H9 (cell line): ENCODE measurements at regions not wholly inside any gene's neighbourhood (a gene's known extent, or its start where the extent isn't known, plus 50 kb on each side); places are given as distances from the start of the nearest gene placed in this dataset.

Experiments used
- DNase-seq: peaks from one replicate; pipeline ENCODE4 v3.0.0-alpha.2; 2017
- H2AFZ ChIP-seq: one replicate; pipeline ENCODE4 v1.6.1; 2013; ENCODE audit warnings: mild to moderate bottlenecking, low read length, control low read depth, moderate library complexity
- H2AK5ac ChIP-seq: 2 replicates; pipeline ENCODE4 v1.6.1; 2013; ENCODE audit warnings: low read length, control low read depth, mixed read lengths; ENCODE audit not compliant: insufficient read length
- H2BK120ac ChIP-seq: one replicate; pipeline ENCODE4 v1.6.1; 2013; ENCODE audit warnings: low read depth, mild to moderate bottlenecking, low read length, control low read depth, inconsistent platforms; ENCODE audit not compliant: poor library complexity, severe bottlenecking
- H2BK12ac ChIP-seq: 2 replicates; pipeline ENCODE4 v1.6.1; 2013; ENCODE audit warnings: low read length, control low read depth, mixed read lengths, low read depth; ENCODE audit not compliant: insufficient read length
- H2BK15ac ChIP-seq: 2 replicates; pipeline ENCODE4 v1.6.1; 2013; ENCODE audit warnings: low read depth, low read length, control low read depth
- H2BK20ac ChIP-seq: one replicate; pipeline ENCODE4 v1.6.1; 2013; ENCODE audit warnings: low read depth, mild to moderate bottlenecking, low read length, control low read depth, inconsistent platforms; ENCODE audit not compliant: poor library complexity, severe bottlenecking
- H2BK5ac ChIP-seq: 2 replicates; pipeline ENCODE4 v1.6.1; 2013; ENCODE audit warnings: low read length, control low read depth, mixed read lengths; ENCODE audit not compliant: insufficient read length
- H3K14ac ChIP-seq: 2 replicates; pipeline ENCODE4 v1.6.1; 2013; ENCODE audit warnings: low read length, control low read depth; ENCODE audit not compliant: insufficient read depth
- H3K18ac ChIP-seq: 2 replicates; pipeline ENCODE4 v1.6.1; 2013; ENCODE audit warnings: low read depth, mild to moderate bottlenecking, mixed read lengths, low read length, control low read depth; ENCODE audit not compliant: insufficient read length
- H3K23ac ChIP-seq: 2 replicates; pipeline ENCODE4 v1.6.1; 2013; ENCODE audit warnings: low read length, control low read depth, mixed read lengths, low read depth; ENCODE audit not compliant: insufficient read length
- H3K23me2 ChIP-seq: 2 replicates; pipeline ENCODE4 v1.6.1; 2013; ENCODE audit warnings: low read depth, mild to moderate bottlenecking, mixed read lengths, low read length, control low read depth; ENCODE audit not compliant: insufficient read length, poor library complexity, severe bottlenecking
- H3K27ac ChIP-seq: 2 replicates; pipeline ENCODE4 v1.5.1; 2013; ENCODE audit warnings: low read length, control low read depth, mixed read lengths, low read depth; ENCODE audit not compliant: insufficient read length
- H3K27me3 ChIP-seq: 2 replicates; pipeline ENCODE4 v1.6.1; 2013; ENCODE audit warnings: low read length, control low read depth, inconsistent platforms; ENCODE audit not compliant: insufficient read depth
- H3K4ac ChIP-seq: 2 replicates; pipeline ENCODE4 v1.6.1; 2013; ENCODE audit warnings: low read depth, mild to moderate bottlenecking, control low read depth, inconsistent platforms, low read length, moderate library complexity
- H3K4me1 ChIP-seq: 2 replicates; pipeline ENCODE4 v1.6.1; 2013; ENCODE audit warnings: low read length, control low read depth, inconsistent platforms; ENCODE audit not compliant: insufficient read depth
- H3K4me2 ChIP-seq: 2 replicates; pipeline ENCODE4 v1.6.1; 2013; ENCODE audit warnings: low read length, control low read depth, mixed read lengths; ENCODE audit not compliant: insufficient read length, insufficient read depth
- H3K56ac ChIP-seq: 2 replicates; pipeline ENCODE4 v1.6.1; 2013; ENCODE audit warnings: low read depth, mild to moderate bottlenecking, mixed read lengths, low read length, control low read depth; ENCODE audit not compliant: insufficient read length
- H3K79me1 ChIP-seq: 2 replicates; pipeline ENCODE4 v1.6.1; 2013; ENCODE audit warnings: low read depth, mild to moderate bottlenecking, moderate library complexity, low read length, control low read depth, inconsistent platforms; ENCODE audit not compliant: insufficient read depth, poor library complexity, severe bottlenecking
- H3K79me2 ChIP-seq: 2 replicates; pipeline ENCODE4 v1.6.1; 2013; ENCODE audit warnings: low read length, control low read depth, inconsistent platforms; ENCODE audit not compliant: insufficient read depth
- H3K9ac ChIP-seq: 2 replicates; pipeline ENCODE4 v1.6.1; 2013; ENCODE audit warnings: low read length, control low read depth, mixed read lengths; ENCODE audit not compliant: insufficient read length; ENCODE audit errors: extremely low read depth
- H3K9me3 ChIP-seq: one replicate; pipeline ENCODE4 v1.6.1; 2013; ENCODE audit warnings: low read depth, low read length, inconsistent platforms; ENCODE audit not compliant: control insufficient read depth
- H3T11ph ChIP-seq: one replicate; pipeline ENCODE4 v1.6.1; 2013; ENCODE audit warnings: mild to moderate bottlenecking, low read length, control low read depth, inconsistent platforms
- H4K20me1 ChIP-seq: one replicate; pipeline ENCODE4 v1.6.1; 2013; ENCODE audit not compliant: control insufficient read depth, insufficient read length, insufficient read depth
- H4K5ac ChIP-seq: 2 replicates; pipeline ENCODE4 v1.6.1; 2013; ENCODE audit warnings: low read depth, mild to moderate bottlenecking, mixed read lengths, low read length, control low read depth; ENCODE audit not compliant: insufficient read length
- H4K8ac ChIP-seq: replicated peaks from 2 replicates; pipeline ENCODE4 v1.6.1; 2013; ENCODE audit warnings: low read length, control low read depth, mixed read lengths, low read depth; ENCODE audit not compliant: insufficient read length
- H4K91ac ChIP-seq: 2 replicates; pipeline ENCODE4 v1.6.1; 2013; ENCODE audit warnings: low read depth, mild to moderate bottlenecking, moderate library complexity, mixed read lengths, low read length, control low read depth; ENCODE audit not compliant: insufficient read length
- H3K27ac Mint-ChIP-seq, 3 experiments: 2 replicates in 2 of 3; 3 replicates in 1 of 3; pipeline ENCODE4 v1.8.0; 2020 to 2021; ENCODE audit warnings: mixed read lengths in 3 of 3, mild to moderate bottlenecking in 1 of 3, moderate library complexity in 1 of 3
- H3K27me3 Mint-ChIP-seq: 2 replicates; pipeline ENCODE4 v1.8.0; 2021; ENCODE audit warnings: low read depth, mild to moderate bottlenecking, moderate library complexity, mixed read lengths
- H3K36me3 Mint-ChIP-seq, 3 experiments: 2 replicates in 2 of 3; 3 replicates in 1 of 3; pipeline ENCODE4 v1.8.0; 2020 to 2021; ENCODE audit warnings: low read depth in 3 of 3, mixed read lengths in 3 of 3; ENCODE audit not compliant: insufficient read depth in 1 of 3
- H3K4me1 Mint-ChIP-seq, 2 experiments: 2 replicates each; pipeline ENCODE4 v1.8.0; 2020; ENCODE audit warnings: mixed read lengths in 2 of 2
- H3K4me3 Mint-ChIP-seq, 2 experiments: 2 replicates in 1 of 2; 3 replicates in 1 of 2; pipeline ENCODE4 v1.8.0; 2020 to 2021; ENCODE audit warnings: mild to moderate bottlenecking in 2 of 2, mixed read lengths in 2 of 2, moderate library complexity in 1 of 2
- H3K9me3 Mint-ChIP-seq, 2 experiments: 2 replicates in 1 of 2; 3 replicates in 1 of 2; pipeline ENCODE4 v1.8.0; 2020; ENCODE audit warnings: mild to moderate bottlenecking in 2 of 2, mixed read lengths in 2 of 2, moderate library complexity in 1 of 2
- CTCF ChIP-seq: fragments of 200-600 bp; sonication (generic); conservative IDR thresholded peaks from 3 replicates; pipeline ENCODE4 v1.8.0; 2021; ENCODE audit warnings: antibody characterized with exemption, mild to moderate bottlenecking
- WGBS: extraction: QIAGEN DNeasy Blood & Tissue Kit; methylation state at CpG from one replicate; pipeline ENCODE4 v1.1.7; 2013; ENCODE audit warnings: missing lambda C conversion rate, low lambda C conversion rate, mixed read lengths; ENCODE audit not compliant: insufficient read length; ENCODE audit errors: extremely low coverage; 5-methylcytosine and 5-hydroxymethylcytosine counted together

GRCh38 chr2:15734674-15735483 lies 143.2 kb downstream of the DDX1 start:
- H3K27ac ChIP-seq = no peak overlapping the region
- Mint-ChIP-seq H3K27ac (no peak overlapping the region; a peak in 1 of 7 replicates), H3K4me1 (peaks cover 18 to 21% of the 10 kb centered on the region in 2 experiments), H3K9me3 (no peaks in the 10 kb centered on the region; a peak in 1 of 5 replicates), H3K36me3 (no peaks in the 10 kb centered on the region), H3K27me3 (peaks cover 3% of the 10 kb centered on the region; the same call in 1 of the 2 replicates), H3K4me3 (no peak overlapping the region)
- WGBS = no CpG with 5 or more reads among the region's 5 CpGs
- H3K56ac ChIP-seq = no peak overlapping the region
- no peak overlapping the region for H4K5ac ChIP-seq
- H3T11ph ChIP-seq = no peak overlapping the region
- no peaks in the 10 kb centered on the region for H3K79me2 ChIP-seq
- H2BK20ac ChIP-seq = no peak overlapping the region
- H2AFZ ChIP-seq = no peak overlapping the region
- H3K79me1 ChIP-seq = no peaks in the 10 kb centered on the region
- H4K8ac ChIP-seq = no peak overlapping the region
- no peaks in the 10 kb centered on the region for H3K23me2 ChIP-seq
- no peak overlapping the region for H3K4me2 ChIP-seq
- no peak overlapping the region for H2BK120ac ChIP-seq
- 0 out of 2 replicates have a peak, but pooled peaks cover 3% of the 10 kb centered on the region for H3K4me1 ChIP-seq
- TF ChIP-seq CTCF = no peak
- H3K14ac ChIP-seq = no peak overlapping the region
- H2BK12ac ChIP-seq = no peak overlapping the region
- H3K18ac ChIP-seq = no peak overlapping the region
- DNase-seq = peak; percentile 14
- H2AK5ac ChIP-seq = no peak overlapping the region
- H3K9me3 ChIP-seq = no peaks in the 10 kb centered on the region
- no peak overlapping the region for H2BK15ac ChIP-seq
- H3K23ac ChIP-seq = no peak overlapping the region
- H3K27me3 ChIP-seq = no peaks in the 10 kb centered on the region
- H4K20me1 ChIP-seq = no peaks in the 10 kb centered on the region
- H2BK5ac ChIP-seq = no peak overlapping the region
- no peak overlapping the region for H4K91ac ChIP-seq
- no peak overlapping the region for H3K4ac ChIP-seq
- H3K9ac ChIP-seq = no peak overlapping the region
